AG20443 (cell line): ENCODE measurements at regions not wholly inside any gene's neighbourhood (a gene's known extent, or its start where the extent isn't known, plus 50 kb on each side); places are given as distances from the start of the nearest gene placed in this dataset.
"Not testable (repeated sequence)": the region's sequence is repeated elsewhere in the genome, so short reads cannot be mapped to it uniquely, and the experiment has no call there.

ENCODE experiments used
- DNase-seq: peaks from one replicate; pipeline ENCODE4 v3.0.0; 2012; ENCODE audit warnings: low spot score, mixed read lengths

DNA sequence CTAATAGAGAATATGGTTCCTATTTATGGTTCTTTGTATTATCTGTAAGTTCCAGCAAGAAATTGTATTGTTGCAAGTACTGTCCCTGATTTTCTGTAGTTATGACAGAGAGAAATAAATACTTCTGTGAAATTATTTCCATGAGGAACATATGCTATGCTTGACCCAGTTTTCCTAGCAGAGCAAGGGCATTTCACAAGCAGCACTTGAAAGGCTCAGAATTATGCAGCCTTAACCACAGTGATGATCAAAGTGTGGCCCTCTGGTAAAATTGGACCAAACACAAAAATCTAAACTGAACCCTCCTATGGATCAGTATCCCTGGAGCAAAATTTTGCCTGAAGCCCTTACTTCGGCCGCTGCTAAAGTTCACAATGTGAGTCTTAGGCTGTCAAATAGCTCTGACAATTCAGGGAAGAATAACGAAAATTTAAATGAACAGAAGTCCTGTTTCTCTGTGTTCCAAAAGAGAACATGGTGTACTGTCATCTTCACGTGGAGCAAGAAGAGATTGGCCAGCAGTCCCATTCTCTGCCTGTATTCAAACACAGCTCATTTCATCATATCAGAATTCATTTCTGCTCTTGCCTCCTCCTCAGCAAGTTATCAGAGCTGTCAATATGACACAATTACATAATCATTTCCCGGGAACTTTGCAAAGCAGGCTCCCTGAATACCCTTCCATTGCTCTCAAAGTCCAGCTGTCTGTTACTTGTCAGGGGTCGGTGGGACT is 471.9 kb downstream of the RPS29 start:
- DNase-seq = no peak

GRCh38 chr14:49106741-49107667 is 479.2 kb downstream of the RPS29 start:
- no peak for DNase-seq

DNA sequence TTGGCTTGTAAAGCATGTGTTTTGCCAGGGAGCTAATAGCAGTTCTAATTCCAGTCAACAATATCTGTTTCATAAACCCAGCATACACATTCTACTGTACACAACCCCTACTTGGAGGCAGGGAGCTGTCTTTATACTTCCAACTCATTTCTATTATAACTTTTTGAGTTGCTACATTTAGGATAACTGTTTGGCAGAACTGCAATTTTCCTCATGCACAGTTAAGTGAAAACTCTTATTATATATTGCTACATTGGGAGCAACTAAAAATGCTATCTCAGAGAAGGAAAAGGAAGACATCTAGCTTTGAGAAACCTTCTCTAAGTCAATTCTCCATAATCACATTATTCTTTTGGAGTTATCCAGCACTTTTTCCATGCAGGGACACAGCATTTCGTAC is 480.2 kb downstream of the RPS29 start:
- DNase-seq = no peak

DNA sequence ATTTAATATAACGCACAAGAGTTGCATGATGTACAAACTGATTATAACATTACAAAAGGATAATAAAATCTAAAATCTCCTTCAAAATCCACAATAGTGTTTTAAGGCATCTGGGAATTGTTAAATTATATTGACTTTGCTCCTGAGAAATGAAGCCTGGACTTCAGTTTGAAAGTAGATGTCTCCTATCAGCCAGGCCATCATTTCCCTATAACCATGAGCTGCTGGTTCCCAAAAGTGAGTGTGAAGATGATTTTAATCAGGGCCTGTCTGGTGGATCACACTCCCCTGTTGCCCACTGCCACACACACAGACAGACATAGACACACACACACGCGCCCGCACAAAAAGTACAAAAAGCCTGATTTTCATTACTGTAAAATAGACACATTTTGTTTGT is 480.7 kb downstream of the RPS29 start:
- no peak for DNase-seq

DNA sequence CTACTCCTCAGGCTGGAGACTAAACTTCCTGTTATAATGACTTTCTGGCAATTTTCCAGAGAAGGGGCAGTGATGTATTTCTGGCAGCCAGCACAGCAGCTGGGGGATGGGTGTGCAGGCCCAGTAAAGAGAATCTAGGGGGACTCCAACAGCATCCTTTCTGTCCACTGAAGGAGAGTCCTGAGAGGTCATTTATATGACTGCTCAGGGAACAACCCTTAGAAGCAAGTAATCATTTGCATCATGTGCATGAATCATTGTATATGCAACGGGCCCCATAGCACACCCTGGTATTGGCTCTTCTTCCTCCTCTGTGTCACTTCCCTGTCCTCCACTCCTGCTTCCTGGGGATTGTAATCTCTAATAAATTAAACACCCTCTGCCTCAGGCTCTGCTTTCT is 493.8 kb downstream of the RPS29 start:
- DNase-seq = no peak

DNA sequence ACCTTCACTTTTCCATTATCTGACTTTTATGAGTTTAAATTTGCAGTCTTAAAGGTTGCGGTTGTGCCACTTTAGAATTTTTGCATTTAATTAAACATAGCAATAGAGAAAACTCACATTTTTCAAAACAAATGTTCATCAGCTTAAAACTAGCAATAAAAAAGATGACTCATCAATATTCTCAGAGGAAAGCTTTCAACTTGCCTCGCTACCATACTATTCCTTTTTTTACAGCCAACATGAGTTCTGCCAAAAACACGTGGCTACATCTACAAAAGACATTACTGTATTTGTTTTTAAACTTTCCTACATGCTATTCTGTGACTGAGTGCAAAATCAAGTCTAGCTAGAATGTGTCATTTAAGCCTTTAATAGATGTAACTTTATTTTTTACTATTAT is 497.1 kb downstream of the RPS29 start:
- DNase-seq = no peak

- DNase-seq = not testable (repeated sequence)
These were observed 512.9 kb downstream of the RPS29 start for GRCh38 chr14:49073292-49073691.

- DNase-seq = no peak
These were observed 527.7 kb downstream of the RPS29 start for GRCh38 chr14:49058511-49058910.

DNA sequence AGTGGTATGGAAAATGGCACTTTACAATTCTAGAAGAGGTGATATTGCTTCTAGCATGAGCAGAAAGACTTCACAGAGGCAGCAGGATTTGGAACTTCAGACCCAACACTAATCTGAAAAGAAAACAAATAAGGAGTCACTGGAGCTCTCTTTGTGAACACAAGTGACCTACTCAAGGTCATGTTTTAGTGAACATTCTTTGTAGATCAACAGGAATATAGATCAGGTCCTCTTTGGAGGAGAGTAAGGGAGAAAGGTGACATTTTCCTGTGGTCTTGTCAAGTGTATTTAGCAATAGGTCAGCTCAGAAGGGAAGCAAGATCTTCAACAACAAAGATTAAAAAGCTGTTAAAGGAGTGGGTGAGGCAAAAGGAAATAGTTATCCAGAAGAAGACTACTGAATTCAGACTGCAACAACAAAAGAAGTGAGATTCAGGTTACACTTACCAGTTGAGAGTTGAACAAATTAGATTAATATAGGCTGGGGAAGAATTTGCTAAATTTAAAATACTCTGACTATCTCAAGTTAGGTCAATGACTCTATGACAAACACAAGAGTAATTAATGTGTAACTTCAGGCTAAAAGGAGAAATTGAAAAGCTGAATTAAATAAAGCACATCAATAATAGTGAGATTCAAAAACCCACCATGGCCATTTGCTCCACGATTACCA is 528.2 kb downstream of the RPS29 start:
- DNase-seq = no peak

DNA sequence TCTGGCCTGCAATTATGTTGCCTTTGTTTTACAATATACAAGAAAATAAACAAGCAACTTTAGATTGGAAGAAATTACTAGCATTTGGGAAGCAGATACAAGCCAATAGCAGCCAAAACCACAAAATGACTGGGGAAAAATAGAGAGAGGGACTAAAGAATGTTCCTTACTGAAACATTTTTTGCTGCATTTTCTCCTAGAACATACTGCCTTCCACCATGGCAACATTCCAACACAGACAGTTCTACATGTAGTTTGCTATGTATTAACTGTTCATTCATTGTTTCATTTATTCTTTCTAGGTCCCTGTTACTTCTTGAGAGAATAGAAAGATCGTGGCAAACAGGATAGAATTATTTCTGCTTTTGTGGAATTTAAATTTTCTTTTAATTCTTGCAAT is 530.2 kb downstream of the RPS29 start:
- DNase-seq = no peak

GRCh38 chr14:49052521-49052920 is 533.7 kb downstream of the RPS29 start:
- no peak for DNase-seq

- DNase-seq = no peak
These were observed 534.7 kb downstream of the RPS29 start for GRCh38 chr14:49051328-49052060.

DNA sequence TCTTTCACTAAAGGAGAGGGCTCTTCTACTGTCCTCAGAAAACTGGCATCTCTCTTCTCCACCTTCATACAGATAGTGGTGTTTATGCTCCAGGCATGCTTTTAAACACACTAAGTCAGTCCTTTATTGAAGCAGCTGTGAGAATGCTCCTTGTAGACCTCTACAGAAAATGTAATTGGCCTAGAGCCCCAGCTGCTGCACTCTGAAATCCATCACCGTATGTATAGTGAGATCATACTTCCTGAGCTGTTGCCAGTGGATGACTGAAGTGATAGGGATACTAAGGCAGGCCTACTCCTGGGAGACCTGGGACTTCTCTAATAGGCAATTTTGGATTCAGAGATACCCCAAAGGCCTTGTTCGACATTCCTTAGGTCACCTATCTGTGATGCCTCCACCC is 535.4 kb downstream of the RPS29 start:
- DNase-seq = no peak

- DNase-seq = no peak
These were observed 536.5 kb downstream of the RPS29 start for GRCh38 chr14:49049711-49050110.

- DNase-seq = no peak
These were observed 541.2 kb downstream of the RPS29 start for GRCh38 chr14:49044981-49045380.

- DNase-seq = no peak
These were observed 549.1 kb downstream of the RPS29 start for GRCh38 chr14:49036984-49037516.

- DNase-seq = no peak
These were observed 549.9 kb downstream of the RPS29 start for GRCh38 chr14:49036266-49036665.

GRCh38 chr14:49033131-49033530 is 553.0 kb downstream of the RPS29 start:
- DNase-seq = no peak

DNA sequence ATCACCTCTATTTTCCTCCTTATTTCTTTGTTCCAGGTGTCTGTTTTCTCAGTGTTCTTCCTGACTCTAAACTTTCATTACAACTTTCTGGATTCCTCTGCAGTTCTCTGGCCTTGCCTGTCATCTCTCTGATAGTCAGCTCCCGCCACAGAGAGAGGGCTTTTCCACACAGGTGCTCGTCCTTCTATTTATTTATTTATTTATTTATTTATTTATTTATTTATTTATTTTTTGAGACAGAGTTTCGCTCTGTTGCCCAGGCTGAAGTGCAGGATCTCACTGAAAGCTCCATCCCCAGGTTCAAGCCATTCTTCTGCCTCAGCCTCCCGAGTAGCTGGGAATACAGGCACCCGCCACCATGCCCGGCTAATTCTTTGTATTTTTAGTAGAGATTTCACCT is 554.5 kb downstream of the RPS29 start:
- not testable (repeated sequence) for DNase-seq

- no peak for DNase-seq
These were observed 566.6 kb downstream of the RPS29 start for GRCh38 chr14:49019467-49020115.

- no peak for DNase-seq
These were observed 568.7 kb downstream of the RPS29 start for GRCh38 chr14:49017447-49017846.
